ENCODE measurements at regions not wholly inside any gene's neighbourhood (a gene's known extent, or its start where the extent isn't known, plus 50 kb on each side); places are given as distances from the start of the nearest gene placed in this dataset.
A peak's percentile ranks its signal among the peaks of the same experiment; 100 is the strongest.

DNA sequence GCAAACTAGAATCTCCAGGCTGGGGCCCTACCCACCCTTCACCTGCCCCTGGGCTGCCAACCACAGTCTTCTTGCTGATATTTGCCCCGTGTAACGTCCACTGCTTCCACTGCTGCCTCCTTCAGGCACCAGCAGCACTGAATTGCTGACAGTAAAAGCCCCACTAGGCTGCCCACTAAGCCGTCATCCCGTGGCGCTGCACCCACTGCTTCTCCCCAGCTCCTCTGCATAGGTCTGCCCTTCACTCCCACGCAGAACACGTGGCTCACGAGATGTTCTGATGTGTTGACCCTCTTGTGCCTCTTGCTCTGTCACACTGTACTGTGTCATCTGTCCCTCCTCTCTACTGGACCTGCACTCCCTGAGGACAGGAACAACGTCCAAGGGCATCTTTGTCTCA is 86.3 kb upstream of the HIVEP1 start:
- no peak for DNase-seq (ENCODE audit: low spot score)

- no peak for DNase-seq (ENCODE audit: low spot score)
Observed at GRCh38 chr6:11923621-11924020, 88.5 kb upstream of the HIVEP1 start.

- DNase-seq (ENCODE audit: low spot score), result no peak
Observed at GRCh38 chr6:11922901-11923300, 89.2 kb upstream of the HIVEP1 start.

DNA sequence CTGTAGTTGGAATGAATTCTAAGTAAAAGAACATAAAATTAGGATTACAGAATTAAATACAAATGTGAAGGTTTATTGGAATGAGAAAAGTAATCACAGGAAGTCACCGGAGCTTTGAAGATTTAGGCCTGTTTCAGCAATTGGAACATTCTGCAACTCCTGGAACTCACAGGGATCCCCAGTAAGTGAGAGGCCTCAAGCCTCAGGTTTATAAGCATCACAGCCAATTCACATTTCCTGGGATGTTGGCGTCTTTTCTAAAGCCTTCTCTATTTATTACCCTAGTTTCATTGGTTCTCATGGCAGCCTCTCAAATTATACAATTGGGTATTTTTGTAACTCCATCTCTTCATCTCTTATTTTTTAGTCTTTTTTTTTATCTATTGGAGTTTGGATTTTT is 90.4 kb upstream of the HIVEP1 start:
- no peak for DNase-seq (ENCODE audit: low spot score)

GRCh38 chr6:11921017-11921438 is 91.1 kb upstream of the HIVEP1 start:
- no peak for DNase-seq (ENCODE audit: low spot score)

- DNase-seq (ENCODE audit: low spot score), result no peak
Observed at GRCh38 chr6:11920566-11920965, 91.5 kb upstream of the HIVEP1 start.

GRCh38 chr6:11919771-11920440 is 92.2 kb upstream of the HIVEP1 start:
- no peak for DNase-seq (ENCODE audit: low spot score)

GRCh38 chr6:11918739-11919605 is 93.1 kb upstream of the HIVEP1 start:
- DNase-seq (ENCODE audit: low spot score), result no peak

DNA sequence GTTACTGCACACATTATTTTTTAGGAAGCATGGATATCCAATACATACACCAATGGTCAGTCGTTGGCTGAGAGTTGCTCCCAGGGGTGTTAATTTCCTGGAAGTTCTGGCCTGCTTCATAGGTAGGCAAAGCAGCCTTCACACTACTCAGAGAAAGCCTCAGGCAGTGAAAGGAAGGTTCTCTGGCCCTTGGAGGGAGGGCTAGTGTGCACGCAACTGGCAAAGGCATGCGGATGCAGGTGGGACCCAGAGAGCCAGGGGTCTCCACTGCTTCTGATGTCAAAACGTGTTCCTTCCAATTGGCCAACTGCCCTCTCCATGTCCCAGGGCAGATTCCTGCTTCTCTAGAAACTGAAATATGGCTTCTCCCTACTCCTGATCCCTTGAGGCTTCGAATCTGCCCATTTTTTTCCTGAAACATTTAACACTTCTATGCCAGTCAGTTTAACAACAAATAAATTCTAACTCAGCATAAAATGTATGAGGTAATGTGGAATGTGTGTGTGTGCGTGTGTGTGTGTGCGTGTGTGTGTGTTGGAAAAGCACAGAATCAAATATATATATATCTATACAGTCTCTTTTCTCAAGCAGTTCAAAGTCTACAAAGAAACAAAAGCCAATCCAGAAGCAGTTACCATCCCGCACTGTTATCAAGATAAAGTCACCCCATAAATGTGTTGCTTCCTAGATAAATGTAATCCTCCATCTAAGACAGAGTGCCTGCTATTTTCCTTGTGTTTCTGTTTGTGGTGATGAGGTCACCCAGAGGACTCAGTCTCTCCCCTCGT is 94.0 kb upstream of the HIVEP1 start:
- no peak for DNase-seq (ENCODE audit: low spot score)

DNA sequence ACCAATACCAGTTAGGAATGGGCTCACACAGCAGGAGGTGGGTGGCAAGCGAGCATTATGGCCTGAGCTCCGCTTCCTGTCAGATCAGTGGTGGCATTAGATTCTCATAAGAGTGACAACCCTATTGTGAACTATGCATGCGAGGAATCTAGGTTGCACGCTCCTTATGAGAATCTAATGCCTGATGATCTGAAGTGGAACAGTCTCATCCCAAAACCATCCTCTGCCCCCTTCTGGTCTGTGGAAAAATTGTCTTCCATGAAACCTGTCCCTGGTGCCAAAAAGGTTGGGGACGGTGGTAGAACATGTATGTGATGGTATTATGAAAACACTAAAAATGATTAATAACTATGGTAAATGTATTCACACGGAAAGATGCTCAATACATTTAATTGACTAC is 99.7 kb upstream of the HIVEP1 start:
- peak; percentile 7 for DNase-seq (ENCODE audit: low spot score)

- no peak for DNase-seq (ENCODE audit: low spot score)
Observed at GRCh38 chr6:11911538-11911937, 100.6 kb upstream of the HIVEP1 start.

DNA sequence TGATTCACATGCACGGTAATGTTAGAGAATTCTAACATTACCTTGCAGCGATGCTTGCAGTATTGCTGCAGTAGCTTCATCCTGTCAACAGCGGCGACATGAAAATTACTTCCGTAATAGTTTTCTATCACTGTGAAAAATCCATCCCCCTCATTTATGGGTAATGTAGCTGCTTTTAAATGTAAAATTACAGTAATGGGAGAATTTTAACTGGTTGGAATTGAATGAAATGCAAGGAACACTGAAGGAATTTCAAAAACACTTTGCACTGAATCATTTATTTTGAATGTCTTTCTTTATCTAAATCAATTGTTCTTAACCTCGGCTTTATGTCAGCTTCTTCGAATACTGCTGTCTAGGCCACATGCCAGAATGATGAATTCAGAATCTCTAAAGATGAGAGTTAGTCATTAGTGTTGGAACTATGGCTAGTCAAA is 102.4 kb upstream of the HIVEP1 start:
- no peak for DNase-seq (ENCODE audit: low spot score)

DNA sequence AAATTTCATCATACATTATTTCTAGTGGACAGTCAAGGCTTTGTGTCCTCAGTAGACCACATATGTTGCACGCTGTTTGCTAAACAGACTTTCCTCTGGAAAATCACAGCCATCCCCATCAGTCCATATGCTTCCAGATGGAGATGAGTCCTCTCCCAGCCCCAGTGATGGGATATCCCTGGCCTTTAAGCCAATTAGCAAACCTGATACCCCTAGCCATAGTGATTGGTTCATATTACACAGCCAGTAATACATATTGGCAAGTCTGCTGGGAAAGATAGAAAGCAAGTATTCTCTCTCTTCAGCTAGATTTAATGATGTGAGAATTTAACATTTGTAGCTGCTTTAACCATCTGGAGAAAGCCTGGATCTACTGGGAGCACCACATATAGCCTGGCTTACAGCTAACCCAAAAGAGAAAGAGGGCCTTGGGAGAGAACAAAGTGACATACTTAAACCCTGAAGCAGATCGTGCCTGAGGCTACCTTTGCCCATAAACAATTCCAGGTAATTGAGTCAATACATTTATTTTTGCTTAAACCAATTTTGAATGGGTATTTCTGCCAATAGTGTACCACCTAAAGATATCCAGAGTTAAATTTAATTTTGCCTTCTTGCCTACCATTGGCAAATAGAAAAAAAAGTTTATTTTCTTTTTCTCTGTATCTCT is 103.5 kb upstream of the HIVEP1 start:
- no peak for DNase-seq (ENCODE audit: low spot score)

DNA sequence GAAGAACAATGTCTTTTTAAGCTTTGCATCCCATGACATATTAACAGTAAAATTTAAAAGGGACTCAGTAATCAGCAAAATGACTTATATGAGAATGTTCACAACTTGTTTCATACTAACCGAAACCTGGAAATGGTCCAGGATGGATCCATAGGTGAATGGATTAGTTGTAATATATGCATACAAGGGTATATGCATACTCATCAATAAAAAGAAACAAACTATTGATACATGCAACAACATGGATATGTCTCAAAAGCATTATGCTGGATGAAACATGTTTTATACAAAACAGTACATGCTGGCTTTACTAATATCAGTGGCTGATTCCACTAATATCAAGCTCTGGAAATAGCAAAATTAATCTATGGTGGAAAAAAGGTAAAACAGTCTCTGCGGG is 108.5 kb upstream of the HIVEP1 start:
- no peak for DNase-seq (ENCODE audit: low spot score)

DNA sequence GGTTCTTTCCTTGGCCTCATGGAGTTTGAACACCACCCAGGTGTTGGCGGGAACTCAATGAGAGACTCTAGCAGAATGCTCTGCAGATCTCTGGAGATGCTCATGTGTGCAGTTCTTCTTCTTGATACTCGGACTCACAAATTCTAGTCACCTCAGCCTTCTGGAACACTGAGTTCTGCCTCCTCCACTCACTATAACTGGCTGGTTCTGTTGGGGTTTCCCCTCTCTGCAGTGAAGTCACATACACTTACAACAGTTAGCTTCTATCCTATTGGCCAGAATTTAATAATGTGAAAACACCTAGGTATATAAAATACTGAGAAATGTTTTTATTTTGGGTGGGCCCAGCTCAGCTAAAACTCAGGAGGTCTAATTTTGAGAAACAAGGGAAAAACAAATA is 109.6 kb upstream of the HIVEP1 start:
- no peak for DNase-seq (ENCODE audit: low spot score)

DNA sequence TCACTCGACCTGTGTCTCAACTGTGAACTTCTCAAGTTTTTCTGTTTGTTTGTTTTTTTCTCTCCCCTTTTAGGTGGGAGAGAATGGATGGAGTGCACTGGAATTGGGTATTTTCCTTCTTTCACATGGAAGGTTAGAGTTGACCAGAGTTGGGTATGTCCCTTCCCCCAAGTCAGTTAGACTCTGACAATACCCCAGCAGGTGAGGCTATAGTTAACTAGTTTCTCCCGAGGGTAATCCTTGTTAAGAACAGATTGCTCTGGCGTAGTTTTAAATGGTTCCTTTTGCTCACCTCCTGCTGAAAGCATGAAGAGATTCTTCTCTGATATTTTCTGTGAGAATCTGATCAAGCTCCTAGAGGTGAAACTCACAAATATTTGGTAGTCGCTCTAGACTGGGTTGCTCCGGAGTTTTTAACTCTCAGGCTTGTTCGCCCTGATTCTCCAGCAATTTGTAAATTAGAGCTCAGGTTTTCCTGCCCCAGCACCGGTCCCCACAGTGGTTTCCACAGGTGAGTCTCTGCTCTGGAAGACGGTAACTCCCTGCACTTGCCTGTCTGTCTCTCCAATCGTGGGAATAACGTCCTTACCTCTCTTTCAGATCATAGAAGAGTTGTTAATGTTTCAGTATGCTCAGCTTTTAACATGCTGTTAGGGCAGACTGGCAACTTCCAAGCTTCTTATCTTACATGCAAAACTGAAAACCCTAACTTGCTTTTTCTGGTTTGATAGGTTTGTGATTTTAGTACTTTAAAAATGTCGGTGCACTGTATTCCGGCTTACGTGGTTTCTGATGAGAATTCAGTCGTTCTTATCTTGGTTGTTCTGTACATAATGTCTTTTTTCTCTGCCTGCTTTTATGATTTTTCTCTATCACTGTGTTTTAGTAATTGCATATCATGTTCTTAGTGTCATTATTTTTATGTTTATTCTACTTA is 111.2 kb upstream of the HIVEP1 start:
- DNase-seq (ENCODE audit: low spot score), result no peak

DNA sequence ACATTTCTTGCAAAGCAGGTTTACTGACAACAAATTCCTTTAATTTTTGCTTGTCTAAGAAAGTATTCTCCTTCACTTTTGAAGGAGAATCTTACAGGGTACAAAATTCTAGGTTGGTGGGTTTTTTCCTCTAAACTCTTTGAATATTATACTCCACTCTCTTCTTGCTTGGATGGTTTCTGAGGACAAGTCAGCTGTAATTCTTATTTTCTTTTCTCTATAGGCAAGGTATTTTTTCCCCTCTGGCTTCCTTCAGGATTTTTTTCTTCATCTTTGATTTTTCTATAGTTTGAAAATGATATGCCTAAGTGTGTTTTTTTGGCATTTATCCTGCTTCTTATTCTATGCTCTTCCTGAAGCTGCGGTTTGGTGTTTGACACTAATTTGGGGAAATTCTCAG is 112.5 kb upstream of the HIVEP1 start:
- no peak for DNase-seq (ENCODE audit: low spot score)

- no peak for DNase-seq (ENCODE audit: low spot score)
Observed at GRCh38 chr6:11894212-11894611, 115.6 kb upstream of the ADTRP start.

GRCh38 chr6:11891547-11891946 is 112.9 kb upstream of the ADTRP start:
- no peak for DNase-seq (ENCODE audit: low spot score)

- DNase-seq (ENCODE audit: low spot score), result no peak
Observed at GRCh38 chr6:11890849-11891248, 112.2 kb upstream of the ADTRP start.

DNA sequence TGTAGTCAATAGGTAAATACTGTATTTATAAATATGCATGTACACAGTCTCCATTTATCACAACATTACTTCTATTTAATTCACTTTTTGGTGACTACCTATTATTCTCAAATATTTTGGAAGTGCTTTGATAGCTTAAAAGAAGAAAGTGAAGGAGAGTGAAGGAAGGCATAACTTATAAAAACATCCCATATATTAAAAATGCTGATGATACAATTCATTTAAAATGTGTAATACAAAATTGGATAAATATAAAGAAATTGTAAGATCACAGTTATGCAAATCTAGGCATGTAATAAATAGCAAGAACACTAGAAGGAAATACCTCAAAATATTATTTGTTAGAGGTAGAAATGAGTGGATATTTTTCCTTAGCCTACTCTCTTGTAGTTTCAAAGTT is 111.6 kb upstream of the ADTRP start:
- no peak for DNase-seq (ENCODE audit: low spot score)

Measured in NAMALWA (cell line).